HCT116 (cell line): ENCODE measurements at regions not wholly inside any gene's neighbourhood (a gene's known extent, or its start where the extent isn't known, plus 50 kb on each side); places are given as distances from the start of the nearest gene placed in this dataset.

Experiments used
- ATAC-seq: fragments of 200-7000 bp; cut with Tn5 transposase; 2 replicates; pipeline ENCODE4 v1.9.1; 2020; ENCODE audit warnings: mild to moderate bottlenecking, moderate library complexity
- BruUV-seq: library from RNA; stranded (reverse); fragments of 400-500 nt; replicated peaks from 2 replicates; lab custom pipeline; 2021; lab: Mats Ljungman, UMichigan
- CTCF ChIA-PET: fragments of 300-600 bp; sonication (Branson Sonifier 250); formaldehyde crosslinking; loops from one replicate; lab custom pipeline; 2021; ENCODE audit warnings: antibody characterized with exemption; lab: Charles Lee
- POLR2A ChIA-PET: fragments of 300-600, 350-600 bp; sonication (Branson Sonifier 250); formaldehyde crosslinking; loops from one replicate; lab custom pipeline; 2021; ENCODE audit warnings: antibody characterized with exemption; lab: Charles Lee
- RAD21 ChIA-PET, 2 experiments: fragments of 300-600 bp; sonication (Branson Sonifier 250); formaldehyde crosslinking; loops; one replicate each; lab custom pipeline; 2023; ENCODE audit warnings: low total read pairs in 2 of 2; ENCODE audit not compliant: uncharacterized antibody in 2 of 2, unreplicated experiment in 2 of 2, low non-redundant PET in 1 of 2; lab: Charles Lee
- DNase-seq: peaks from one replicate; pipeline ENCODE4 v3.0.0-alpha.2; 2010; ENCODE audit warnings: low read depth, low spot score
- H2AFZ ChIP-seq: fragments of 200-600 bp; shearing (Covaris generic), sonication (generic); 2 replicates; pipeline ENCODE4 v1.6.1; 2017; ENCODE audit warnings: low read depth, mixed run types, mixed read lengths, antibody characterized with exemption, low read length; ENCODE audit not compliant: poor library complexity, severe bottlenecking
- H3K27ac ChIP-seq: 2 replicates; pipeline ENCODE4 v1.5.1; 2012; ENCODE audit warnings: low read depth, low read length
- H3K27me3 ChIP-seq: fragments of 200-600 bp; sonication (generic); 2 replicates; pipeline ENCODE4 v1.6.1; 2016; ENCODE audit warnings: mixed run types, low read length, mixed read lengths; ENCODE audit not compliant: insufficient read depth
- H3K36me3 ChIP-seq, 2 experiments: fragments of 200-500 bp in 1 of 2; fragments of 200-600 bp in 1 of 2; sonication (Bioruptor generic) in 1 of 2; sonication (generic) in 1 of 2; 2 replicates each; pipeline versions ENCODE4 v1.5.1 to v1.6.1; 2014 to 2016; ENCODE audit warnings: low read length in 2 of 2, inconsistent platforms in 1 of 2, mixed read lengths in 1 of 2, mixed run types in 1 of 2; ENCODE audit not compliant: insufficient read depth in 2 of 2, control insufficient read depth in 1 of 2
- H3K4me1 ChIP-seq, 2 experiments: fragments of 200-600 bp in 1 of 2; sonication (generic) in 1 of 2; 2 replicates each; pipeline versions ENCODE4 v1.5.1 to v1.6.1; 2012 to 2017; ENCODE audit warnings: low read length in 2 of 2, inconsistent platforms in 1 of 2, mild to moderate bottlenecking in 1 of 2, mixed read lengths in 1 of 2, mixed run types in 1 of 2, moderate library complexity in 1 of 2; ENCODE audit not compliant: insufficient read depth in 2 of 2, control insufficient read depth in 1 of 2
- H3K4me2 ChIP-seq: fragments of 200-600 bp; sonication (generic); 2 replicates; pipeline ENCODE4 v1.6.1; 2017; ENCODE audit warnings: mixed run types, low read length, mixed read lengths
- H3K4me3 ChIP-seq, 2 experiments: fragments of 200-600 bp in 1 of 2; sonication (generic) in 1 of 2; replicated peaks in 1 of 2; 2 replicates each; pipeline ENCODE4 v1.5.1; 2011 to 2016; ENCODE audit warnings: low read length in 2 of 2, control low read depth in 1 of 2, low read depth in 1 of 2, mild to moderate bottlenecking in 1 of 2, mixed read lengths in 1 of 2, mixed run types in 1 of 2
- H3K79me2 ChIP-seq: fragments of 200-600 bp; sonication (generic); 2 replicates; pipeline ENCODE4 v1.6.1; 2017; ENCODE audit warnings: mild to moderate bottlenecking, mixed run types, low read length, moderate library complexity, mixed read lengths; ENCODE audit not compliant: insufficient read depth
- H3K9ac ChIP-seq: fragments of 200-600 bp; sonication (generic); 2 replicates; pipeline ENCODE4 v1.6.1; 2016; ENCODE audit warnings: low read length, mixed read lengths
- H3K9me2 ChIP-seq: fragments of 200-600 bp; sonication (generic), shearing (Covaris generic); 2 replicates; pipeline ENCODE4 v1.6.1; 2017; ENCODE audit warnings: mixed run types, mild to moderate bottlenecking, moderate library complexity; ENCODE audit not compliant: insufficient read depth
- H3K9me3 ChIP-seq, 2 experiments: fragments of 200-500 bp in 1 of 2; fragments of 200-600 bp in 1 of 2; sonication (Bioruptor generic) in 1 of 2; sonication (generic) in 1 of 2; 2 replicates each; pipeline ENCODE4 v1.6.1; 2014 to 2017; ENCODE audit warnings: low read length in 2 of 2, mixed read lengths in 2 of 2, inconsistent platforms in 1 of 2, low read depth in 1 of 2, mild to moderate bottlenecking in 1 of 2, mixed run types in 1 of 2, moderate library complexity in 1 of 2; ENCODE audit not compliant: control insufficient read depth in 1 of 2, insufficient read depth in 1 of 2
- H4K20me1 ChIP-seq: fragments of 200-600 bp; sonication (generic), shearing (Covaris generic); 2 replicates; pipeline ENCODE4 v1.6.1; 2017; ENCODE audit warnings: mixed run types, mild to moderate bottlenecking, moderate library complexity; ENCODE audit not compliant: insufficient read depth
- ATF3 ChIP-seq: IDR thresholded peaks from 2 replicates; pipeline ENCODE4 v1.6.1; 2012
- CBX3 ChIP-seq: IDR thresholded peaks from 2 replicates; pipeline ENCODE4 v1.6.1; 2012; ENCODE audit warnings: low read depth
- CEBPB ChIP-seq: IDR thresholded peaks from 2 replicates; pipeline ENCODE4 v1.6.1; 2012; ENCODE audit warnings: low read depth
- ELF1 ChIP-seq: IDR thresholded peaks from 2 replicates; pipeline ENCODE4 v1.6.1; 2012; ENCODE audit warnings: low read depth, borderline replicate concordance
- FOSL1 ChIP-seq: IDR thresholded peaks from 2 replicates; pipeline ENCODE4 v1.6.1; 2012; ENCODE audit warnings: low read depth
- POLR2AphosphoS5 ChIP-seq: IDR thresholded peaks from 2 replicates; pipeline ENCODE4 v1.6.1; 2011; ENCODE audit warnings: mild to moderate bottlenecking, low read depth, low read length, moderate library complexity
- RAD21 ChIP-seq: IDR thresholded peaks from 2 replicates; pipeline ENCODE4 v1.6.1; 2012; ENCODE audit warnings: low read depth, mild to moderate bottlenecking
- REST ChIP-seq: IDR thresholded peaks from 2 replicates; pipeline ENCODE4 v1.6.1; 2012; ENCODE audit warnings: low read depth
- SIN3A ChIP-seq: IDR thresholded peaks from 2 replicates; pipeline ENCODE4 v1.6.1; 2012; ENCODE audit warnings: low read depth
- SRF ChIP-seq: IDR thresholded peaks from 2 replicates; pipeline ENCODE4 v1.6.1; 2012; ENCODE audit warnings: low read depth
- TCF7L2 ChIP-seq: IDR thresholded peaks from 2 replicates; pipeline ENCODE4 v1.7.0; 2011; ENCODE audit warnings: borderline replicate concordance, inconsistent platforms; ENCODE audit not compliant: insufficient read depth, insufficient read length; ENCODE audit errors: extremely low read depth
- ZBTB33 ChIP-seq: IDR thresholded peaks from 2 replicates; pipeline ENCODE4 v1.6.1; 2011; ENCODE audit warnings: mild to moderate bottlenecking, low read length, moderate library complexity; ENCODE audit not compliant: insufficient replicate concordance; ENCODE audit errors: extremely low read depth
- ZNF274 ChIP-seq: fragments of 200-500 bp; sonication (Bioruptor generic); IDR thresholded peaks from 2 replicates; pipeline ENCODE4 v1.6.1; 2014; ENCODE audit warnings: mild to moderate bottlenecking, low read depth, low read length, inconsistent platforms
- intact Hi-C: fragments of 100-400 bp; cut with micrococcal nuclease; formaldehyde crosslinking; loops from 2 replicates; pipeline ENCODE4 v1.10.0; 2022

- Histone ChIP-seq H3K4me3 (no peak overlapping the region), H3K9me2 (no peaks in the 10 kb centered on the region), H3K27ac (no peak overlapping the region), H4K20me1 (no peaks in the 10 kb centered on the region), H2AFZ (no peak overlapping the region), H3K9ac (no peak overlapping the region), H3K9me3 (no peaks in the 10 kb centered on the region), H3K79me2 (no peaks in the 10 kb centered on the region), H3K4me1 (no peaks in the 10 kb centered on the region), H3K36me3 (no peaks in the 10 kb centered on the region), H3K4me2 (no peak overlapping the region), H3K27me3 (peaks cover 15% of the 10 kb centered on the region)
- DNase-seq: no peak
- no peak for TF ChIP-seq ZBTB33
- no peak for TF ChIP-seq ELF1
- TF ChIP-seq CEBPB: no peak
- no peak for TF ChIP-seq POLR2AphosphoS5
- no peak for TF ChIP-seq SIN3A
- TF ChIP-seq TCF7L2: no peak
- TF ChIP-seq ATF3: no peak
- no peak for TF ChIP-seq RAD21
- no peak for TF ChIP-seq CBX3
- no peak for TF ChIP-seq FOSL1
- no peak for TF ChIP-seq ZNF274
- no peak for TF ChIP-seq REST
- TF ChIP-seq SRF: no peak
- intact Hi-C loops: no loop called here
- RAD21 ChIA-PET: no interaction called here
- no TSS peak for BruUV-seq
- no peak for ATAC-seq
- CTCF ChIA-PET: no interaction called here
- POLR2A ChIA-PET: no interaction called here
These were observed 280.3 kb downstream of the NDUFA10 start for GRCh38 chr2:239744706-239745340.
